K562 (cell line): ENCODE measurements at regions not wholly inside any gene's neighbourhood (a gene's known extent, or its start where the extent isn't known, plus 50 kb on each side); places are given as distances from the start of the nearest gene placed in this dataset.

Experiments used
- ARID1B ChIP-seq: fragments of 450-650 bp; IDR thresholded peaks from 2 replicates; pipeline ENCODE4 v1.6.1; 2016; ENCODE audit warnings: antibody characterized with exemption, mild to moderate bottlenecking, inconsistent platforms
- BCL6 ChIP-seq: fragments of 250-450 bp; sonication (Bioruptor Pico); IDR thresholded peaks from 2 replicates; pipeline ENCODE4 v1.4.0; 2020
- FOXJ3 ChIP-seq: sonication (generic); formaldehyde crosslinking; IDR thresholded peaks from 2 replicates; pipeline ENCODE4 v1.4.0; 2020; ENCODE audit warnings: mild to moderate bottlenecking, missing genetic modification reagents
- L3MBTL2 ChIP-seq: fragments of 450-650 bp; IDR thresholded peaks from 2 replicates; pipeline ENCODE4 v1.6.1; 2016; ENCODE audit warnings: mild to moderate bottlenecking, moderate library complexity
- RBM17 ChIP-seq: fragments of 200-400 bp; formaldehyde crosslinking; IDR thresholded peaks from 2 replicates; pipeline ENCODE4 v1.6.1; 2017; ENCODE audit warnings: low read depth, mild to moderate bottlenecking, low read length, borderline replicate concordance
- SOX6 ChIP-seq: fragments of 450-650 bp; IDR thresholded peaks from 2 replicates; pipeline ENCODE4 v1.6.1; 2014; ENCODE audit warnings: mild to moderate bottlenecking
- TFAM ChIP-seq: fragments of 250-450 bp; sonication (Bioruptor Pico); conservative IDR thresholded peaks from 2 replicates; pipeline ENCODE4 v1.5.0; 2021; ENCODE audit warnings: mild to moderate bottlenecking, moderate library complexity
- THRAP3 ChIP-seq: fragments of 450-650 bp; IDR thresholded peaks from 2 replicates; pipeline ENCODE4 v1.6.1; 2016; ENCODE audit warnings: mild to moderate bottlenecking, inconsistent platforms, borderline replicate concordance
- ZFP30 ChIP-seq: fragments of 250-450 bp; sonication (Bioruptor Pico); IDR thresholded peaks from 2 replicates; pipeline ENCODE4 v1.8.0; 2022; ENCODE audit warnings: moderate library complexity, mild to moderate bottlenecking, inconsistent platforms, borderline replicate concordance
- ZNF175 ChIP-seq: fragments of 200-800 bp; sonication (Bioruptor generic); IDR thresholded peaks from 2 replicates; pipeline ENCODE4 v1.6.1; 2016; ENCODE audit warnings: low read depth, mild to moderate bottlenecking, missing genetic modification characterization, missing compliant biosample characterization
- ZSCAN29 ChIP-seq: fragments of 450-650 bp; IDR thresholded peaks from 2 replicates; pipeline ENCODE4 v1.6.1; 2017
- TF ChIP-seq, protein P1 (sequence below): fragments of 250-450 bp; sonication (Bioruptor Pico); IDR thresholded peaks from 2 replicates; pipeline ENCODE4 v1.4.0; 2020; ENCODE audit warnings: mild to moderate bottlenecking, moderate library complexity

DNA sequence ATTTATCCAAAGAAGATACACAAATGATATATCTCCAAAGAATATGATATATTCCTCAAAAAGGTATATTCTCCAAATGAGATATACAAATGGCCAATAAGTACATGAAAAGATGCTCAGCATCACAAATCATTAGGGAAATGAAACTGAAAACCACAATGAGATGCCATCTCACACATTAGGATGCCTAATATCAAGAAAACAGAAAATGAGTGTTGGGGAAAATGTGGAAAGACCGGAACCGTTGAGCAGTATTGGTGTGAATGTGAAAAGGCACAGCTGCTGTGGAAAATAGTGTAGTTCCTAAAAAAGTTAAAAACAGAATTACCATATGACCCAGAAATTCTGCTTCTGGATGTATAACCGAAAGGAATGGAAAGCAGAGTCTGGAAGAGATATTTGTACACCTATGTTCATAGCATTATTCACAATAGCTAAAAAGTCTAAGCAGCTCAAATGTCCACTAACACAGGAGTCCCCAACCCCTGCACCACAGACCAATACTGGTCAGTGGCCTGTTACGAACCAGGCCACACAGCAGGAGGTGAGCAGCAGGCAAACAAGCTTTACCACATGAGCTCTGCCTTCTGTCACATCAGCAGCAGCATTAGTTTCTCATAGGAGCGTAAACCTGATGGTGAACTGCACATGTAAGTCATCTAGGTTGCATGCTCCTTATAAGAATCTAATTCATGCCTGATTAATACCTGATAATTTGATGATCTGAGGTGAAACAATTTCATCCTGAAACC lies 291.9 kb downstream of the PCDH20 start (continued):
- TF ChIP-seq TFAM (CRISPR knock-in tag) = no peak
- TF ChIP-seq, protein P1, sequence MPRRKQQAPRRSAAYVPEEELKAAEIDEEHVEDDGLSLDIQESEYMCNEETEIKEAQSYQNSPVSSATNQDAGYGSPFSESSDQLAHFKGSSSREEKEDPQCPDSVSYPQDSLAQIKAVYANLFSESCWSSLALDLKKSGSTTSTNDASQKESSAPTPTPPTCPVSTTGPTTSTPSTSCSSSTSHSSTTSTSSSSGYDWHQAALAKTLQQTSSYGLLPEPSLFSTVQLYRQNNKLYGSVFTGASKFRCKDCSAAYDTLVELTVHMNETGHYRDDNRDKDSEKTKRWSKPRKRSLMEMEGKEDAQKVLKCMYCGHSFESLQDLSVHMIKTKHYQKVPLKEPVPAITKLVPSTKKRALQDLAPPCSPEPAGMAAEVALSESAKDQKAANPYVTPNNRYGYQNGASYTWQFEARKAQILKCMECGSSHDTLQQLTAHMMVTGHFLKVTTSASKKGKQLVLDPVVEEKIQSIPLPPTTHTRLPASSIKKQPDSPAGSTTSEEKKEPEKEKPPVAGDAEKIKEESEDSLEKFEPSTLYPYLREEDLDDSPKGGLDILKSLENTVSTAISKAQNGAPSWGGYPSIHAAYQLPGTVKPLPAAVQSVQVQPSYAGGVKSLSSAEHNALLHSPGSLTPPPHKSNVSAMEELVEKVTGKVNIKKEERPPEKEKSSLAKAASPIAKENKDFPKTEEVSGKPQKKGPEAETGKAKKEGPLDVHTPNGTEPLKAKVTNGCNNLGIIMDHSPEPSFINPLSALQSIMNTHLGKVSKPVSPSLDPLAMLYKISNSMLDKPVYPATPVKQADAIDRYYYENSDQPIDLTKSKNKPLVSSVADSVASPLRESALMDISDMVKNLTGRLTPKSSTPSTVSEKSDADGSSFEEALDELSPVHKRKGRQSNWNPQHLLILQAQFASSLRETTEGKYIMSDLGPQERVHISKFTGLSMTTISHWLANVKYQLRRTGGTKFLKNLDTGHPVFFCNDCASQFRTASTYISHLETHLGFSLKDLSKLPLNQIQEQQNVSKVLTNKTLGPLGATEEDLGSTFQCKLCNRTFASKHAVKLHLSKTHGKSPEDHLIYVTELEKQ (CRISPR knock-in tag) = no peak
- no peak for TF ChIP-seq SOX6
- TF ChIP-seq ZSCAN29 = no peak
- TF ChIP-seq BCL6 (CRISPR knock-in tag) = no peak
- TF ChIP-seq ZNF175 (CRISPR knock-in tag) = no peak
- TF ChIP-seq ARID1B = no peak
- no peak for TF ChIP-seq FOXJ3 (CRISPR knock-in tag)
- TF ChIP-seq THRAP3 = no peak
- no peak for TF ChIP-seq L3MBTL2
- TF ChIP-seq ZFP30 (CRISPR knock-in tag) = no peak
- no peak for TF ChIP-seq RBM17
